ENCODE measurements at regions not wholly inside any gene's neighbourhood (a gene's known extent, or its start where the extent isn't known, plus 50 kb on each side); places are given as distances from the start of the nearest gene placed in this dataset.

DNA sequence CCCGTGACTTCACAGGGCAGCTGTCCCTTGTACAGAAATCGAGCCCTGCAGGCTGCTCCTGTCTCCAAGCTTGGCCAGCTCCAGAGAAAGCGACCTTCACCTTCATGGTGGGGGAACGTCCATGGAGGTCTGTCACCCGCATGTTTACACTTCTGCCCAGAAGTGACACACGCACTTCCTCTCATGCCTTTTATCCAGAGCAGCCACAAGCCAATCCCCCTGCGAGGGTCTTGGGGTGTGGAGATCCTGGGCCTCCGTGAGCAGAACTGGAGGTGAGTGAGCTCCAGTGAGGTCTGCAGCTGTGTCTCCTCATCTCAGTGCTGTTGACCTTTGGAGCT, 139.0 kb upstream of the TNS3 start:
- TF ChIP-seq, protein P1, sequence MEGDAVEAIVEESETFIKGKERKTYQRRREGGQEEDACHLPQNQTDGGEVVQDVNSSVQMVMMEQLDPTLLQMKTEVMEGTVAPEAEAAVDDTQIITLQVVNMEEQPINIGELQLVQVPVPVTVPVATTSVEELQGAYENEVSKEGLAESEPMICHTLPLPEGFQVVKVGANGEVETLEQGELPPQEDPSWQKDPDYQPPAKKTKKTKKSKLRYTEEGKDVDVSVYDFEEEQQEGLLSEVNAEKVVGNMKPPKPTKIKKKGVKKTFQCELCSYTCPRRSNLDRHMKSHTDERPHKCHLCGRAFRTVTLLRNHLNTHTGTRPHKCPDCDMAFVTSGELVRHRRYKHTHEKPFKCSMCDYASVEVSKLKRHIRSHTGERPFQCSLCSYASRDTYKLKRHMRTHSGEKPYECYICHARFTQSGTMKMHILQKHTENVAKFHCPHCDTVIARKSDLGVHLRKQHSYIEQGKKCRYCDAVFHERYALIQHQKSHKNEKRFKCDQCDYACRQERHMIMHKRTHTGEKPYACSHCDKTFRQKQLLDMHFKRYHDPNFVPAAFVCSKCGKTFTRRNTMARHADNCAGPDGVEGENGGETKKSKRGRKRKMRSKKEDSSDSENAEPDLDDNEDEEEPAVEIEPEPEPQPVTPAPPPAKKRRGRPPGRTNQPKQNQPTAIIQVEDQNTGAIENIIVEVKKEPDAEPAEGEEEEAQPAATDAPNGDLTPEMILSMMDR (IDR thresholded peaks at IDR 0.05) = no peak
- no peak for TF ChIP-seq POLR2A (IDR thresholded peaks at IDR 0.05)
